Neural progenitor cell (in vitro differentiated cells): ENCODE measurements at regions not wholly inside any gene's neighbourhood (a gene's known extent, or its start where the extent isn't known, plus 50 kb on each side); places are given as distances from the start of the nearest gene placed in this dataset.

Experiments
- DNase-seq: peaks from one replicate; pipeline ENCODE4 v3.0.0-alpha.2; 2016; ENCODE audit warnings: low spot score
- H2AFZ ChIP-seq: fragments of 200-600 bp; sonication (generic); replicated peaks from 2 replicates; pipeline ENCODE4 v1.6.1; 2016; ENCODE audit warnings: antibody characterized with exemption
- H3F3A ChIP-seq: fragments of 200-600 bp; sonication (generic); 2 replicates; pipeline ENCODE4 v1.6.1; 2016; ENCODE audit warnings: antibody characterized with exemption, low read depth
- H3K27ac ChIP-seq: fragments of 200-600 bp; sonication (generic); 2 replicates; pipeline ENCODE4 v1.5.1; 2016; ENCODE audit warnings: mild to moderate bottlenecking
- H3K27me3 ChIP-seq: fragments of 200-600 bp; sonication (generic); 2 replicates; pipeline ENCODE4 v1.6.1; 2016; ENCODE audit warnings: mild to moderate bottlenecking, moderate library complexity
- H3K36me3 ChIP-seq: fragments of 200-600 bp; sonication (generic); 2 replicates; pipeline ENCODE4 v1.5.1; 2016
- H3K4me1 ChIP-seq: fragments of 200-600 bp; sonication (generic); 2 replicates; pipeline ENCODE4 v1.6.1; 2016; ENCODE audit warnings: mixed run types
- H3K4me2 ChIP-seq: fragments of 200-600 bp; sonication (generic); 2 replicates; pipeline ENCODE4 v1.6.1; 2016
- H3K4me3 ChIP-seq: fragments of 200-600 bp; sonication (generic); 2 replicates; pipeline ENCODE4 v1.5.1; 2016
- H3K79me2 ChIP-seq: fragments of 200-600 bp; sonication (generic); 2 replicates; pipeline ENCODE4 v1.6.1; 2016; ENCODE audit warnings: low read depth
- H3K9ac ChIP-seq: fragments of 200-600 bp; sonication (generic); 2 replicates; pipeline ENCODE4 v1.6.1; 2016
- H3K9me3 ChIP-seq: fragments of 200-600 bp; sonication (generic); 2 replicates; pipeline ENCODE4 v1.5.1; 2016; ENCODE audit warnings: low read depth
- H4K20me1 ChIP-seq: fragments of 200-600 bp; sonication (generic); 2 replicates; pipeline ENCODE4 v1.6.1; 2016; ENCODE audit warnings: low read depth
- H3K27ac Mint-ChIP-seq: 3 replicates; pipeline ENCODE4 v1.8.0; 2021; ENCODE audit warnings: mixed read lengths
- H3K27me3 Mint-ChIP-seq: 2 replicates; pipeline ENCODE4 v1.8.0; 2022; ENCODE audit warnings: low read depth, mild to moderate bottlenecking, inconsistent platforms, moderate library complexity, mixed read lengths; ENCODE audit not compliant: insufficient read depth
- H3K36me3 Mint-ChIP-seq: 3 replicates; pipeline ENCODE4 v1.8.0; 2021; ENCODE audit warnings: mixed read lengths
- H3K4me1 Mint-ChIP-seq: 3 replicates; pipeline ENCODE4 v1.8.0; 2021; ENCODE audit warnings: mixed read lengths
- H3K4me3 Mint-ChIP-seq: 3 replicates; pipeline ENCODE4 v1.8.0; 2021; ENCODE audit warnings: mild to moderate bottlenecking, moderate library complexity, mixed read lengths
- H3K9me3 Mint-ChIP-seq: 3 replicates; pipeline ENCODE4 v1.8.0; 2020; ENCODE audit warnings: mixed read lengths
- EZH2 ChIP-seq: fragments of 200-600 bp; sonication (generic); IDR thresholded peaks from 2 replicates; pipeline ENCODE4 v1.6.1; 2017; ENCODE audit warnings: antibody characterized with exemption, mild to moderate bottlenecking, moderate library complexity
- EZH2phosphoT487 ChIP-seq: fragments of 200-600 bp; sonication (generic); IDR thresholded peaks from 2 replicates; pipeline ENCODE4 v1.6.1; 2017; ENCODE audit warnings: antibody characterized with exemption
- TF ChIP-seq, protein P1 (sequence below): fragments of 200-600 bp; sonication (generic); IDR thresholded peaks from 2 replicates; pipeline ENCODE4 v1.5.1; 2017; ENCODE audit warnings: antibody characterized with exemption, mild to moderate bottlenecking

DNA sequence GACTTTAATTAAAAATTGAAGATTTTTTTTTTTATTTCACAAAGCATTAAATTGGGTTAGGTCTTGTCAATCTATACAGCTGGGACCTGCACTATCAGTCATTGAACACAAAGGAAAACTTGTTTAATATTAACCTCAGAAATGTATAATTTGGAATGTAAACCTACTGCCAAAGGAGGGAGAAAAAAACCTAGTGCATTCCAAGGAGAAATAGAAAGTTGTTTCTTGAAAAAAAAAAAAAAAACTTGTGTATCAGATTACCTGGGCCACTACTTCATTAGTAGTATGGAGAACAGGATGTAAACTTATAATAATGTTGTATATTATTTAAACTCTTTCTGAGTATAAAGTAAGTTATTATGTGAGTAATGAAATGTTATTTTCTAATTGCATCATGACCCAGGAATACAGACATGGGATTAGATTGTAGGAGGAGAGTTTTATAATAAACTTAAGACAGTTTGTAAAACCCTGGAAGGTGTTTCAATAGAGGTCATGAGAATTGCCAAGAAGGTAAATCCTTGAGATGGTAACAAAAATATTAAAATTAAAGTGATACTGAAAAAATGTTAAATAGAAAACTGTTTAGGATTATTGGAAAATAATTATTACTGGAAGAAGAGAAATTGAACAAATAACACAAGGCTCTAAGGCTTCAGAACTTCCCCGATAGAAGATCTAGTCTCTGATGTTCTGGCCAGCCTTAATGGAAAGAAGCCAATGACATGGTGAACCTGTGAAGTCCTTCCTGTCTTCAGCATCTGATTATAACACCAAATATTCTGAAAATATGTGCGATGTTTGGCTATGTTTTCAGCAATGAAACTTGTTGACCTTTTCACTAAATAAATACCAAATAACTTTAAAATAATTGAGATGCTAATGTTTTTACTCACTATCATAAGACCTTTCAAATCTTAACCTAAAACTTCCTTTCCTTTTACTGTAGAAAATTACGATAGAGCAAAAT, 412.8 kb upstream of the LYPLAL1 start:
- TF ChIP-seq EZH2 (no peak), EZH2phosphoT487 (no peak)
- no peaks in the 10 kb centered on the region for H3K79me2 ChIP-seq
- no peaks in the 10 kb centered on the region for H3K36me3 ChIP-seq
- H3K4me1 ChIP-seq = no peaks in the 10 kb centered on the region
- H3K27ac ChIP-seq = no peak overlapping the region
- no peak for DNase-seq
- no peak overlapping the region for H3K4me3 Mint-ChIP-seq
- no peaks in the 10 kb centered on the region for H3F3A ChIP-seq
- no peaks in the 10 kb centered on the region for H3K27me3 ChIP-seq
- H2AFZ ChIP-seq = no peak overlapping the region
- H3K4me1 Mint-ChIP-seq = no peaks in the 10 kb centered on the region
- H3K36me3 Mint-ChIP-seq = no peaks in the 10 kb centered on the region
- H3K27ac Mint-ChIP-seq = no peak overlapping the region
- H3K9me3 ChIP-seq = no peaks in the 10 kb centered on the region
- H3K4me2 ChIP-seq = no peak overlapping the region
- H3K9ac ChIP-seq = no peak overlapping the region
- H3K9me3 Mint-ChIP-seq = no peaks in the 10 kb centered on the region
- H3K27me3 Mint-ChIP-seq = peaks cover 2% of the 10 kb centered on the region
- H4K20me1 ChIP-seq = no peaks in the 10 kb centered on the region
- H3K4me3 ChIP-seq = no peak overlapping the region

DNA sequence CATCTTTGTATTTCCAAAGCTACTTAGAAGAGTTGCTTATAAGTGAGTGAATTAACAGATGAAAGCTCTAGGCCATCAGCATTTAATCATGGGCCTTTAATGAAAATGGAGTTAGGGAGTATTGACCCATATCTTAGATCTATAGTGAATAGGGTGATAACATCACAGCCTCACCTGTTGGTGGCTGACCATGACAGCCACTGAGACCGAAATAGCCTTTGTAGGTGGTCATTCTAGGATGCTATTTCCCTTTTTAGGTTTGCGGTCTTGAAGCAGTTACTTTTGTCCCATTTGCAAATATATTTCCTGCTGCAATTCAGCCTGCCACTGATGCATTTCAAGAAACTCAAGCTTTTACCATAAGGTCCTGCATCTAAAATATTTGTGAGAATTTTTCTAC, 410.1 kb upstream of the LYPLAL1 start:
- Histone ChIP-seq H3K4me1 (no peaks in the 10 kb centered on the region), H3K4me2 (no peak overlapping the region), H3K4me3 (no peak overlapping the region), H2AFZ (no peak overlapping the region), H3K9me3 (no peaks in the 10 kb centered on the region), H3K36me3 (no peaks in the 10 kb centered on the region), H3F3A (no peaks in the 10 kb centered on the region), H3K27me3 (no peaks in the 10 kb centered on the region), H4K20me1 (no peaks in the 10 kb centered on the region), H3K27ac (no peak overlapping the region), H3K9ac (no peak overlapping the region), H3K79me2 (no peaks in the 10 kb centered on the region)
- DNase-seq = no peak
- peaks cover 2% of the 10 kb centered on the region for H3K27me3 Mint-ChIP-seq
- H3K4me1 Mint-ChIP-seq = no peaks in the 10 kb centered on the region
- H3K9me3 Mint-ChIP-seq = no peaks in the 10 kb centered on the region
- H3K27ac Mint-ChIP-seq = no peak overlapping the region
- no peaks in the 10 kb centered on the region for H3K36me3 Mint-ChIP-seq
- TF ChIP-seq EZH2 (no peak), EZH2phosphoT487 (no peak)
- TF ChIP-seq, protein P1, sequence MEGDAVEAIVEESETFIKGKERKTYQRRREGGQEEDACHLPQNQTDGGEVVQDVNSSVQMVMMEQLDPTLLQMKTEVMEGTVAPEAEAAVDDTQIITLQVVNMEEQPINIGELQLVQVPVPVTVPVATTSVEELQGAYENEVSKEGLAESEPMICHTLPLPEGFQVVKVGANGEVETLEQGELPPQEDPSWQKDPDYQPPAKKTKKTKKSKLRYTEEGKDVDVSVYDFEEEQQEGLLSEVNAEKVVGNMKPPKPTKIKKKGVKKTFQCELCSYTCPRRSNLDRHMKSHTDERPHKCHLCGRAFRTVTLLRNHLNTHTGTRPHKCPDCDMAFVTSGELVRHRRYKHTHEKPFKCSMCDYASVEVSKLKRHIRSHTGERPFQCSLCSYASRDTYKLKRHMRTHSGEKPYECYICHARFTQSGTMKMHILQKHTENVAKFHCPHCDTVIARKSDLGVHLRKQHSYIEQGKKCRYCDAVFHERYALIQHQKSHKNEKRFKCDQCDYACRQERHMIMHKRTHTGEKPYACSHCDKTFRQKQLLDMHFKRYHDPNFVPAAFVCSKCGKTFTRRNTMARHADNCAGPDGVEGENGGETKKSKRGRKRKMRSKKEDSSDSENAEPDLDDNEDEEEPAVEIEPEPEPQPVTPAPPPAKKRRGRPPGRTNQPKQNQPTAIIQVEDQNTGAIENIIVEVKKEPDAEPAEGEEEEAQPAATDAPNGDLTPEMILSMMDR = no peak
- no peak overlapping the region for H3K4me3 Mint-ChIP-seq

DNA sequence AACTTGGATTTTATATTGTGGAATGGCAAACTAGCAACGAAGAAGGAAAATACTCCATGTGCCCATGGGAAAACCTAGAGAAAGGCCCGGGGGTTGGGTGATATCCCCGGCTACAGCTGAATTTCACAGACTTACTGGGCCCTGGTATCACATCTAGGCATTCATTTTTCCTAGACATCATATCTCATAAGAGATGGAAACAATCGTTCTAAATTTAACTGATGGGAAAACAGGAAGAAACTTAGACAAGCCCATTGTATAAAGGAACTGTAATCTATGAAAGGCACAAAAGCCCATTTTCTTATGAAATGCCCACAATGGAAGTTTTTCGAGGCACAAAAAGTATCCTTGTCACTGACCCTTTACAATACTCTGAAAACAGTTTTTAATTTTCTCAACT, 407.9 kb upstream of the LYPLAL1 start:
- Histone ChIP-seq H3K4me3 (no peak overlapping the region), H3K36me3 (no peaks in the 10 kb centered on the region), H3F3A (no peaks in the 10 kb centered on the region), H3K9me3 (no peaks in the 10 kb centered on the region), H3K27ac (no peak overlapping the region), H3K27me3 (no peaks in the 10 kb centered on the region), H2AFZ (no peak overlapping the region), H3K79me2 (no peaks in the 10 kb centered on the region), H3K4me2 (no peak overlapping the region), H3K4me1 (no peaks in the 10 kb centered on the region), H3K9ac (no peak overlapping the region), H4K20me1 (no peaks in the 10 kb centered on the region)
- Mint-ChIP-seq H3K36me3 (no peaks in the 10 kb centered on the region), H3K4me1 (no peaks in the 10 kb centered on the region), H3K4me3 (no peak overlapping the region), H3K27ac (no peak overlapping the region), H3K9me3 (no peaks in the 10 kb centered on the region), H3K27me3 (peaks cover 2% of the 10 kb centered on the region)
- DNase-seq = no peak
- TF ChIP-seq EZH2phosphoT487 (no peak), EZH2 (no peak)

DNA sequence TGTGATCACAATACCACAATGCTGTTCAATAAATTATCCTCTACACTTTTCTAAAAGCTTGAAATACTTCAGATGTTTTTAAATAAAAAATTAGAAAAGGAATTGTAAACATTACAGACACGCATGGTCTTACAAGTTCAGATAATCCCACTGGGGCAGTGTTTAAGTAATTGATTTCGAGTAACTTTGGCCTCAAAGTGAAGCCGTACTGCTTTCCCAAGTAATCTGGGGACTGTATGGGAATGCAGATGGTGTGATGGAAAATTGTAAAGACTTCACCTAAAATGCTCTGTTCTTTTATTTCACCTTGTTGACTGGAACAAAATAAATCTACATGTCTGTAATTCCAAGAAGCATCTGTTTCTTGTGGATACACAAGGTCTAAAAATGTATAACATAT, 401.7 kb upstream of the LYPLAL1 start:
- Histone ChIP-seq H3K36me3 (no peaks in the 10 kb centered on the region), H4K20me1 (no peaks in the 10 kb centered on the region), H2AFZ (no peak overlapping the region), H3F3A (no peaks in the 10 kb centered on the region), H3K27ac (no peak overlapping the region), H3K4me2 (no peak overlapping the region), H3K27me3 (no peaks in the 10 kb centered on the region), H3K9ac (no peak overlapping the region), H3K4me1 (peaks cover 8% of the 10 kb centered on the region), H3K79me2 (no peaks in the 10 kb centered on the region), H3K9me3 (no peaks in the 10 kb centered on the region), H3K4me3 (no peak overlapping the region)
- Mint-ChIP-seq H3K9me3 (no peaks in the 10 kb centered on the region), H3K4me3 (no peak overlapping the region), H3K4me1 (peaks cover 7% of the 10 kb centered on the region), H3K36me3 (no peaks in the 10 kb centered on the region), H3K27me3 (no peaks in the 10 kb centered on the region), H3K27ac (no peak overlapping the region)
- TF ChIP-seq EZH2phosphoT487 (no peak), EZH2 (no peak)
- TF ChIP-seq, protein P1 = no peak
- DNase-seq = no peak
